Upper lobe of right lung (tissue), 1 donor: ENCODE measurements at regions not wholly inside any gene's neighbourhood (a gene's known extent, or its start where the extent isn't known, plus 50 kb on each side); places are given as distances from the start of the nearest gene placed in this dataset.
"Not testable (repeated sequence)": the region's sequence is repeated elsewhere in the genome, so short reads cannot be mapped to it uniquely, and the experiment has no call there.

ENCODE experiments used
- ATAC-seq: fragments of 200-7000 bp; cut with Tn5 transposase; one replicate; pipeline ENCODE4 v1.9.1; 2020; ENCODE audit warnings: mild to moderate bottlenecking, moderate library complexity
- DNase-seq: peaks from one replicate; pipeline ENCODE4 v3.0.0-alpha.2; 2020
- H3K27ac ChIP-seq: fragments of 200-600 bp; one replicate; pipeline ENCODE4 v1.8.0; 2022
- H3K27me3 ChIP-seq: fragments of 200-600 bp; one replicate; pipeline ENCODE4 v1.8.0; 2022; ENCODE audit warnings: mild to moderate bottlenecking
- H3K36me3 ChIP-seq: fragments of 200-600 bp; one replicate; pipeline ENCODE4 v1.8.0; 2022
- H3K4me1 ChIP-seq: fragments of 200-600 bp; one replicate; pipeline ENCODE4 v1.8.0; 2022
- H3K4me3 ChIP-seq: fragments of 200-600 bp; one replicate; pipeline ENCODE4 v1.8.0; 2022; ENCODE audit warnings: mild to moderate bottlenecking
- H3K9me3 ChIP-seq: fragments of 200-600 bp; one replicate; pipeline ENCODE4 v1.8.0; 2022
- intact Hi-C: fragments of 100-400 bp; cut with DNase I; formaldehyde crosslinking; loops from one replicate; pipeline ENCODE4 v1.11.0; 2022
- TF ChIP-seq, protein P1 (sequence below): fragments of 200-600 bp; IDR thresholded peaks from one replicate; pipeline ENCODE4 v1.8.0; 2022; ENCODE audit warnings: antibody characterized with exemption
- donor health status: DM: no; HTN: yes; CAD: no; lungs with severe emphysema.

DNA sequence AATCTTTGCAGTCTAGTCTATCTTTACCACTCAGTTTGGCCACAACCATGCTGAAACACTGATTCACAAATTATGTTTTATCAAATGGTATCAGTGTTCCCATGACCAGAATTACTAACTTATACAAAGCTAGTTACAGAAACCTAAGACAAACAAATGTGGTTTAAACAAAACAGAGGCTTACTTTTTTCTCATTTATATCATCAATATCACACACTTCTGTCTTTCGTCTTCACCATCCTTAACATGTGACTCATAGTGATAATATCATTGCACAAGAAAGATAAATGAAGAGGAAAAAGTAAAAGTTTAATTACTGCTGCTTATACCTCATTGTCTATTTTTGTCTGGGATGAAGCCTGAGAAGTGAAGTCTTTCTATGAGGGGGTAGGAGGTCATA is 406.6 kb downstream of the PCDH10 start:
- H3K4me3 ChIP-seq, result no peak overlapping the region
- DNase-seq (no peak), ATAC-seq (no peak)
- H3K27ac ChIP-seq, result no peak overlapping the region
- no peaks in the 10 kb centered on the region for H3K27me3 ChIP-seq
- no peaks in the 10 kb centered on the region for H3K36me3 ChIP-seq
- no peaks in the 10 kb centered on the region for H3K9me3 ChIP-seq
- no peaks in the 10 kb centered on the region for H3K4me1 ChIP-seq
- TF ChIP-seq, protein P1, sequence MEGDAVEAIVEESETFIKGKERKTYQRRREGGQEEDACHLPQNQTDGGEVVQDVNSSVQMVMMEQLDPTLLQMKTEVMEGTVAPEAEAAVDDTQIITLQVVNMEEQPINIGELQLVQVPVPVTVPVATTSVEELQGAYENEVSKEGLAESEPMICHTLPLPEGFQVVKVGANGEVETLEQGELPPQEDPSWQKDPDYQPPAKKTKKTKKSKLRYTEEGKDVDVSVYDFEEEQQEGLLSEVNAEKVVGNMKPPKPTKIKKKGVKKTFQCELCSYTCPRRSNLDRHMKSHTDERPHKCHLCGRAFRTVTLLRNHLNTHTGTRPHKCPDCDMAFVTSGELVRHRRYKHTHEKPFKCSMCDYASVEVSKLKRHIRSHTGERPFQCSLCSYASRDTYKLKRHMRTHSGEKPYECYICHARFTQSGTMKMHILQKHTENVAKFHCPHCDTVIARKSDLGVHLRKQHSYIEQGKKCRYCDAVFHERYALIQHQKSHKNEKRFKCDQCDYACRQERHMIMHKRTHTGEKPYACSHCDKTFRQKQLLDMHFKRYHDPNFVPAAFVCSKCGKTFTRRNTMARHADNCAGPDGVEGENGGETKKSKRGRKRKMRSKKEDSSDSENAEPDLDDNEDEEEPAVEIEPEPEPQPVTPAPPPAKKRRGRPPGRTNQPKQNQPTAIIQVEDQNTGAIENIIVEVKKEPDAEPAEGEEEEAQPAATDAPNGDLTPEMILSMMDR, result no peak
- intact Hi-C loops, result no loop called here

DNA sequence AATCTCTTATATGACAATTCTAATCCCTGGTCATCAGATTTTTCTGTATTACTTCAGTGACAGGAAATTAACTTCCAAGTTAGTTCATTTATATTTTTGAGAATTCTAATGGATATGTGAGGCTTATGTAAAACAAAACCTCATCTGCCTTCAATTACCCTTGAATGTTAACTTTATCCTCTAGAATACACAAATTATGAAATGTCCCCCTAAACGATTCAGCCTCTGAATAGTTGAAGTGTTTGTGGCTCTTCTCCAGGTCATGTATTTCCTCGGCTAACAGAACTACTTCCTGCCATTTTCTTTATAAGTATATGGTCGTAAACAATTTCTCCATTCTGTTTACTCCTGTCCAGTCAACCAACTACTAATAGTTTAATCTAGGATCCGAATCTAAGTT is 401.3 kb downstream of the PCDH10 start:
- no peaks in the 10 kb centered on the region for H3K4me1 ChIP-seq
- H3K9me3 ChIP-seq, result no peaks in the 10 kb centered on the region
- intact Hi-C loops, result no loop called here
- DNase-seq (no peak), ATAC-seq (no peak)
- no peak overlapping the region for H3K27ac ChIP-seq
- H3K27me3 ChIP-seq, result no peaks in the 10 kb centered on the region
- no peak overlapping the region for H3K4me3 ChIP-seq
- no peaks in the 10 kb centered on the region for H3K36me3 ChIP-seq
- TF ChIP-seq, protein P1, result no peak

GRCh38 chr4:133544097-133544496 is 395.0 kb downstream of the PCDH10 start:
- Histone ChIP-seq H3K27me3 (no peaks in the 10 kb centered on the region), H3K27ac (no peak overlapping the region), H3K4me1 (no peaks in the 10 kb centered on the region), H3K36me3 (no peaks in the 10 kb centered on the region), H3K4me3 (no peak overlapping the region), H3K9me3 (no peaks in the 10 kb centered on the region)
- intact Hi-C loops, result no loop called here
- DNase-seq (no peak), ATAC-seq (no peak)
- TF ChIP-seq, protein P1, result no peak

GRCh38 chr4:133537780-133538281 is 388.7 kb downstream of the PCDH10 start:
- Histone ChIP-seq H3K27ac (no peak overlapping the region), H3K36me3 (no peaks in the 10 kb centered on the region), H3K9me3 (no peaks in the 10 kb centered on the region), H3K4me1 (no peaks in the 10 kb centered on the region), H3K4me3 (no peak overlapping the region), H3K27me3 (no peaks in the 10 kb centered on the region)
- intact Hi-C loops, result no loop called here
- no peak for DNase-seq
- ATAC-seq, result no peak
- TF ChIP-seq, protein P1, result no peak

DNA sequence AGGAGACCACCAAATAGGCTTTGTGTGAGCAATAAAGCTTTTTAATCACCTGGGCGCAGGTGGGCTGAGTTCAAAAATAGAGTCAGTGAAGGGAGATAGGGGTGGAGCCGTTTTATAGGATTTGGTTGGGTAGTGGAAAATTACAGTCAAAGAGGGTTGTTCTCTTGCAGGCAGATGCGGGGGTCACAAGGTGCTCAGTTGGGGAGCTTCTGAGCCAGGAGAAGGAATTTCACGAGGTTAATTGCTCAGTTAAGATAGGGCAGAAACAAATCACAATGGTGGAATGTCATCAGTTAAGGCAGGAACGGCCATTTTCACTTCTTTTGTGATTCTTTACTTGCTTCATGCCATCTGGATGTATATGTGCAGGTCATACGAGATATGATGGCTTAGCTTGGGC is 385.1 kb downstream of the PCDH10 start:
- ATAC-seq, H3K27me3 ChIP-seq, H3K4me1 ChIP-seq, H3K27ac ChIP-seq, H3K9me3 ChIP-seq, DNase-seq, intact Hi-C loops, H3K4me3 ChIP-seq, H3K36me3 ChIP-seq: not testable (repeated sequence)

DNA sequence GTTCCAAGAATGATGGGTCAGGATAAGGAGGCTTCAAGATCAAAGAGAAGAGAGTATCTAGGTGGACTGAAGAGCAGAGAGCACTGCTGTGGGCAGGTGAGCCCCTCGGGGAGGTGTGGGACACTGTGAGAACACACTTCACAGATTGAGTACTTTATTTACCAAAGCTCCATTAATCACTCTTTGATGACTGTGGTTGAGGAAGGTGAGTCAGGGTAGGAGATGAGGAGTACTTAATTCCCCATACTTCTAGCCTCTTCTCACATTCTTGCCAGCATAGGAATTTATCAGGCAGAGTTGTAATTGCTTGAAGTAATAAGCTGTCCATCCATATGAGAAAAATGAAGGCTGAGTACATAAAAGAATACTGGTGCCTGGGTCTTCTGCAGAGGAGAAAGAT is 375.3 kb downstream of the PCDH10 start:
- Histone ChIP-seq H3K4me3 (no peak overlapping the region), H3K4me1 (no peaks in the 10 kb centered on the region), H3K27ac (no peak overlapping the region), H3K9me3 (no peaks in the 10 kb centered on the region), H3K27me3 (no peaks in the 10 kb centered on the region), H3K36me3 (no peaks in the 10 kb centered on the region)
- TF ChIP-seq, protein P1, result no peak
- intact Hi-C loops, result no loop called here
- no peak for ATAC-seq
- no peak for DNase-seq
